Transverse colon (tissue), 4 donors: ENCODE measurements at regions not wholly inside any gene's neighbourhood (a gene's known extent, or its start where the extent isn't known, plus 50 kb on each side); places are given as distances from the start of the nearest gene placed in this dataset.

Source experiments
- DNase-seq: peaks from one replicate; pipeline ENCODE4 v3.0.0-alpha.2; 2019
- H3K27ac ChIP-seq, 4 donors: fragments of 200-600 bp; sonication (generic); 2 replicates each; pipeline ENCODE4 v1.5.1; 2016 to 2018; ENCODE audit warnings: inconsistent platforms in 4 of 4
- H3K27me3 ChIP-seq: fragments of 200-600 bp; sonication (generic); 2 replicates; pipeline ENCODE4 v1.5.1; 2017; ENCODE audit warnings: inconsistent platforms
- H3K36me3 ChIP-seq, 4 donors: fragments of 200-600 bp; sonication (generic); 2 replicates each; pipeline ENCODE4 v1.5.1; 2017 to 2019; ENCODE audit warnings: inconsistent platforms in 4 of 4
- H3K4me1 ChIP-seq, 4 donors: fragments of 200-600 bp; sonication (generic); 2 replicates each; pipeline ENCODE4 v1.5.1; 2017 to 2020; ENCODE audit warnings: inconsistent platforms in 4 of 4
- H3K4me3 ChIP-seq, 4 donors: fragments of 200-600 bp; sonication (generic); 1 replicate in 1 of 4; 2 replicates in 3 of 4; pipeline versions ENCODE4 v1.5.1 to v1.6.1; 2017 to 2019; ENCODE audit warnings: inconsistent platforms in 4 of 4
- H3K9me3 ChIP-seq, 2 donors: fragments of 200-600 bp; sonication (generic); 2 replicates each; pipeline ENCODE4 v1.5.1; 2017 to 2019; ENCODE audit warnings: inconsistent platforms in 2 of 2
- CTCF ChIP-seq, 5 experiments: fragments of 200-600 bp in 3 of 5; fragments of 450-650 bp in 2 of 5; sonication (generic) in 3 of 5; IDR thresholded peaks; 1 replicate in 2 of 5; 2 replicates in 3 of 5; pipeline ENCODE4 v1.5.1; 2016 to 2017; ENCODE audit warnings: antibody characterized with exemption in 5 of 5, inconsistent platforms in 3 of 5, mild to moderate bottlenecking in 2 of 5, moderate library complexity in 1 of 5
- EP300 ChIP-seq: sonication (generic); formaldehyde crosslinking; IDR thresholded peaks from one replicate; pipeline ENCODE4 v1.6.1; 2017; ENCODE audit warnings: antibody characterized with exemption, low read depth
- POLR2A ChIP-seq: fragments of 450-650 bp; IDR thresholded peaks from one replicate; pipeline ENCODE4 v1.6.1; 2016; ENCODE audit warnings: antibody characterized with exemption, mild to moderate bottlenecking, moderate library complexity
- POLR2AphosphoS5 ChIP-seq, 3 donors: sonication (generic); formaldehyde crosslinking; IDR thresholded peaks; one replicate each; pipeline ENCODE4 v1.6.1; 2016; ENCODE audit warnings: antibody characterized with exemption in 3 of 3
- WGBS, 2 donors: methylation state at CpG; one replicate each; pipeline ENCODE4 v1.1.5; 2018; ENCODE audit warnings: low coverage in 1 of 2; 5-methylcytosine and 5-hydroxymethylcytosine counted together
- in situ Hi-C, 4 donors: fragments of 200-750 bp; cut with MboI; loops; one replicate each; pipeline versions ENCODE4 v1.15.0 to v1.15.1; 2017; ENCODE audit warnings: low sequenced_read_pairs in 3 of 4, low pct_ligation_motif_present in 1 of 4, low pct_unique_long_range_greater_than_20kb in 1 of 4
- intact Hi-C: fragments of 100-400 bp; cut with DNase I; formaldehyde crosslinking; loops from one replicate; pipeline ENCODE4 v1.15.1; 2023; ENCODE audit warnings: low total_unique reads

GRCh38 chr15:60243769-60244168, 154.0 kb downstream of the ANXA2 start:
- 53% methylated on average over 4 of the region's 4 CpGs for WGBS, 2 donors
- H3K27me3 ChIP-seq, result no peaks in the 10 kb centered on the region
- TF ChIP-seq EP300 (no peak), CTCF (IDR thresholded peaks at IDR 0.05) (no peak), POLR2A (no peak), POLR2AphosphoS5 (IDR thresholded peaks at IDR 0.05) (no peak)

GRCh38 chr15:60244813-60245212, 153.0 kb downstream of the ANXA2 start:
- no peak for DNase-seq
- Histone ChIP-seq H3K9me3 (no peaks in the 10 kb centered on the region), H3K4me3 (no peak overlapping the region), H3K27ac (no peak overlapping the region), H3K4me1 (no peaks in the 10 kb centered on the region), H3K36me3 (no peaks in the 10 kb centered on the region), H3K27me3 (no peaks in the 10 kb centered on the region)
- TF ChIP-seq EP300 (no peak), POLR2AphosphoS5 (IDR thresholded peaks at IDR 0.05) (no peak), POLR2A (no peak), CTCF (IDR thresholded peaks at IDR 0.05) (no peak)
- in situ Hi-C loops (no loop called here), intact Hi-C loops (no loop called here)

More at GRCh38 chr15:60243769-60244168, 154.0 kb downstream of the ANXA2 start:
- H3K36me3 ChIP-seq, result no peaks in the 10 kb centered on the region
- in situ Hi-C loops, result no loop called here
- H3K27ac ChIP-seq, result no peak overlapping the region
- intact Hi-C loops, result no loop called here
- H3K4me1 ChIP-seq, result no peaks in the 10 kb centered on the region
- H3K9me3 ChIP-seq, result no peaks in the 10 kb centered on the region
- H3K4me3 ChIP-seq, result no peak overlapping the region
- DNase-seq, result no peak

- 65% methylated on average over 3 of the region's 3 CpGs; no CpG with 5 or more reads in 1 of the 2 donors for WGBS, 2 donors
- Histone ChIP-seq H3K4me3 (no peak overlapping the region), H3K36me3 (no peaks in the 10 kb centered on the region), H3K4me1 (no peaks in the 10 kb centered on the region), H3K27me3 (no peaks in the 10 kb centered on the region), H3K9me3 (no peaks in the 10 kb centered on the region), H3K27ac (no peak overlapping the region)
- no peak for DNase-seq
- intact Hi-C loops, result loop anchor here (5.0 kb wide), 1 partner anchor 502 kb away; no protein-coding TSS in a partner anchor
- in situ Hi-C loops, result no loop called here
- no peak for TF ChIP-seq POLR2AphosphoS5 (IDR thresholded peaks at IDR 0.05)
- TF ChIP-seq POLR2A, result no peak
- no peak for TF ChIP-seq CTCF (IDR thresholded peaks at IDR 0.05)
- TF ChIP-seq EP300, result no peak
These were observed 147.5 kb downstream of the ANXA2 start for GRCh38 chr15:60250316-60250715.

GRCh38 chr15:60251300-60252070, 146.3 kb downstream of the ANXA2 start:
- intact Hi-C loops, result loop anchor here (5.0 kb wide), 1 partner anchor 501 kb away; no protein-coding TSS in a partner anchor
- no peak for TF ChIP-seq POLR2A
- TF ChIP-seq EP300, result no peak
- no peak for TF ChIP-seq POLR2AphosphoS5 (IDR thresholded peaks at IDR 0.05)
- no peak for TF ChIP-seq CTCF (IDR thresholded peaks at IDR 0.05)
- Histone ChIP-seq H3K36me3 (no peaks in the 10 kb centered on the region), H3K27me3 (no peaks in the 10 kb centered on the region), H3K27ac (no peak overlapping the region), H3K4me1 (no peaks in the 10 kb centered on the region), H3K4me3 (no peak overlapping the region), H3K9me3 (no peaks in the 10 kb centered on the region)
- no peak for DNase-seq
- WGBS, 2 donors, result 40 to 44% methylated on average over 3 to 6 of the region's 6 CpGs
- in situ Hi-C loops, result no loop called here
